Gastroesophageal sphincter (tissue), 4 donors: ENCODE measurements at regions not wholly inside any gene's neighbourhood (a gene's known extent, or its start where the extent isn't known, plus 50 kb on each side); places are given as distances from the start of the nearest gene placed in this dataset.

Experiments
- ATAC-seq: fragments of 150-250 bp; one replicate; pipeline ENCODE4 v1.9.1; 2016; ENCODE audit warnings: mild to moderate bottlenecking, moderate library complexity
- H3K27ac ChIP-seq, 4 donors: fragments of 200-600 bp; sonication (generic) in 3 of 4; 1 replicate in 3 of 4; 2 replicates in 1 of 4; pipeline ENCODE4 v1.5.1; 2016 to 2019
- H3K27me3 ChIP-seq: fragments of 200-600 bp; sonication (generic); one replicate; pipeline ENCODE4 v1.5.1; 2019
- H3K36me3 ChIP-seq, 2 donors: fragments of 200-600 bp; sonication (generic); one replicate each; pipeline ENCODE4 v1.5.1; 2019; ENCODE audit warnings: control low read depth in 1 of 2
- H3K4me1 ChIP-seq, 3 donors: fragments of 200-600 bp; sonication (generic); 1 replicate in 2 of 3; 2 replicates in 1 of 3; pipeline ENCODE4 v1.5.1; 2016 to 2019; ENCODE audit warnings: control low read depth in 2 of 3
- H3K4me3 ChIP-seq, 2 donors: fragments of 200-600 bp; sonication (generic); one replicate each; pipeline ENCODE4 v1.5.1; 2019; ENCODE audit warnings: mild to moderate bottlenecking in 1 of 2, moderate library complexity in 1 of 2
- H3K9me3 ChIP-seq, 3 donors: fragments of 200-600 bp; sonication (generic); one replicate each; pipeline ENCODE4 v1.5.1; 2017 to 2019; ENCODE audit warnings: control low read depth in 2 of 3
- CTCF ChIP-seq, 4 experiments: fragments of 200-600 bp in 2 of 4; fragments of 450-650 bp in 2 of 4; sonication (generic) in 1 of 4; IDR thresholded peaks; one replicate each; pipeline ENCODE4 v1.5.1; 2017 to 2019; ENCODE audit warnings: antibody characterized with exemption in 4 of 4, mild to moderate bottlenecking in 2 of 4, moderate library complexity in 2 of 4
- EP300 ChIP-seq: sonication (generic); formaldehyde crosslinking; IDR thresholded peaks from one replicate; pipeline ENCODE4 v1.6.1; 2017; ENCODE audit warnings: antibody characterized with exemption, mild to moderate bottlenecking
- POLR2A ChIP-seq, 2 donors: fragments of 450-650 bp; IDR thresholded peaks; one replicate each; pipeline ENCODE4 v1.6.1; 2017; ENCODE audit warnings: antibody characterized with exemption in 2 of 2, mild to moderate bottlenecking in 2 of 2, moderate library complexity in 1 of 2
- POLR2AphosphoS5 ChIP-seq: sonication (generic); formaldehyde crosslinking; IDR thresholded peaks from one replicate; pipeline ENCODE4 v1.6.1; 2017; ENCODE audit warnings: antibody characterized with exemption
- WGBS, 2 donors: methylation state at CpG; one replicate each; pipeline ENCODE4 v1.1.5; 2018; ENCODE audit warnings: low coverage in 1 of 2; 5-methylcytosine and 5-hydroxymethylcytosine counted together

GRCh38 chr7:17584822-17585221 is 286.4 kb downstream of the AHR start:
- H3K9me3 ChIP-seq: no peaks in the 10 kb centered on the region
- H3K4me1 ChIP-seq: no peaks in the 10 kb centered on the region
- TF ChIP-seq CTCF (IDR thresholded peaks at IDR 0.05): no peak
- no peak for TF ChIP-seq POLR2AphosphoS5
- no peak for TF ChIP-seq POLR2A (IDR thresholded peaks at IDR 0.05)
- no peak for TF ChIP-seq EP300
- WGBS, 2 donors: 53 to 63% methylated on average over 1 of the region's 1 CpG
- no peak for ATAC-seq
- H3K27me3 ChIP-seq: no peaks in the 10 kb centered on the region
- no peak overlapping the region for H3K27ac ChIP-seq
- no peak overlapping the region for H3K4me3 ChIP-seq
- H3K36me3 ChIP-seq: no peaks in the 10 kb centered on the region

- WGBS, 2 donors: 80 to 84% methylated on average over 4 of the region's 4 CpGs
- H3K27me3 ChIP-seq: no peaks in the 10 kb centered on the region
- H3K36me3 ChIP-seq: no peaks in the 10 kb centered on the region
- no peak for ATAC-seq
- H3K4me1 ChIP-seq: no peaks in the 10 kb centered on the region
- H3K4me3 ChIP-seq: no peak overlapping the region
- no peak overlapping the region for H3K27ac ChIP-seq
- H3K9me3 ChIP-seq: no peaks in the 10 kb centered on the region
- TF ChIP-seq EP300: no peak
- TF ChIP-seq POLR2AphosphoS5: no peak
- no peak for TF ChIP-seq POLR2A (IDR thresholded peaks at IDR 0.05)
- no peak for TF ChIP-seq CTCF (IDR thresholded peaks at IDR 0.05)
These were observed 288.3 kb downstream of the AHR start for GRCh38 chr7:17586711-17587110.

- Histone ChIP-seq H3K36me3 (no peaks in the 10 kb centered on the region), H3K27me3 (no peaks in the 10 kb centered on the region), H3K4me3 (no peak overlapping the region), H3K4me1 (no peaks in the 10 kb centered on the region), H3K9me3 (no peaks in the 10 kb centered on the region), H3K27ac (no peak overlapping the region)
- no peak for ATAC-seq
- WGBS, 2 donors: 82 to 100% methylated on average over 1 of the region's 1 CpG
- no peak for TF ChIP-seq CTCF (IDR thresholded peaks at IDR 0.05)
- TF ChIP-seq POLR2AphosphoS5: no peak
- no peak for TF ChIP-seq EP300
- no peak for TF ChIP-seq POLR2A (IDR thresholded peaks at IDR 0.05)
These were observed 290.3 kb downstream of the AHR start for GRCh38 chr7:17588730-17589129.

GRCh38 chr7:17589671-17590070 is 291.2 kb downstream of the AHR start:
- no peak for ATAC-seq
- TF ChIP-seq POLR2A (IDR thresholded peaks at IDR 0.05) (no peak), CTCF (IDR thresholded peaks at IDR 0.05) (no peak), POLR2AphosphoS5 (no peak), EP300 (no peak)
- H3K4me1 ChIP-seq: no peaks in the 10 kb centered on the region
- H3K36me3 ChIP-seq: no peaks in the 10 kb centered on the region
- no peak overlapping the region for H3K27ac ChIP-seq
- no peaks in the 10 kb centered on the region for H3K27me3 ChIP-seq
- H3K9me3 ChIP-seq: no peaks in the 10 kb centered on the region
- H3K4me3 ChIP-seq: no peak overlapping the region
- WGBS, 2 donors: 65 to 76% methylated on average over 6 of the region's 6 CpGs

- Histone ChIP-seq H3K36me3 (no peaks in the 10 kb centered on the region), H3K27ac (no peak overlapping the region), H3K4me1 (no peaks in the 10 kb centered on the region), H3K9me3 (no peaks in the 10 kb centered on the region), H3K27me3 (no peaks in the 10 kb centered on the region), H3K4me3 (no peak overlapping the region)
- WGBS, 2 donors: 53 to 79% methylated on average over 2 of the region's 2 CpGs
- TF ChIP-seq EP300 (no peak), POLR2A (IDR thresholded peaks at IDR 0.05) (no peak), CTCF (IDR thresholded peaks at IDR 0.05) (no peak), POLR2AphosphoS5 (no peak)
- ATAC-seq: no peak
These were observed 291.8 kb downstream of the AHR start for GRCh38 chr7:17590221-17590620.
